Vagina (tissue), 2 donors: ENCODE measurements at regions not wholly inside any gene's neighbourhood (a gene's known extent, or its start where the extent isn't known, plus 50 kb on each side); places are given as distances from the start of the nearest gene placed in this dataset.

Experiments used
- DNase-seq, 2 donors: peaks; one replicate each; pipeline ENCODE4 v3.0.0-alpha.2; 2017; ENCODE audit errors: extremely low spot score in 2 of 2
- H3K27ac ChIP-seq: fragments of 200-600 bp; sonication (generic); one replicate; pipeline ENCODE4 v1.5.1; 2019
- H3K27me3 ChIP-seq: fragments of 200-600 bp; sonication (generic); one replicate; pipeline ENCODE4 v1.5.1; 2019
- H3K36me3 ChIP-seq, 2 donors: fragments of 200-600 bp; sonication (generic); one replicate each; pipeline ENCODE4 v1.5.1; 2017 to 2019
- H3K4me1 ChIP-seq: fragments of 200-600 bp; sonication (generic); one replicate; pipeline ENCODE4 v1.5.1; 2019
- H3K4me3 ChIP-seq, 2 donors: fragments of 200-600 bp; sonication (generic); 1 replicate in 1 of 2; 2 replicates in 1 of 2; pipeline ENCODE4 v1.5.1; 2016 to 2019
- H3K9me3 ChIP-seq: fragments of 200-600 bp; sonication (generic); one replicate; pipeline ENCODE4 v1.5.1; 2019
- CTCF ChIP-seq, 3 experiments: fragments of 450-650 bp in 2 of 3; fragments of 200-600 bp in 1 of 3; sonication (generic) in 1 of 3; IDR thresholded peaks; one replicate each; pipeline ENCODE4 v1.5.1; 2017 to 2019; ENCODE audit warnings: antibody characterized with exemption in 3 of 3, mild to moderate bottlenecking in 2 of 3, moderate library complexity in 2 of 3
- POLR2A ChIP-seq, 2 donors: fragments of 450-650 bp; IDR thresholded peaks; one replicate each; pipeline ENCODE4 v1.6.1; 2017; ENCODE audit warnings: antibody characterized with exemption in 2 of 2, mild to moderate bottlenecking in 2 of 2, moderate library complexity in 2 of 2
- POLR2AphosphoS5 ChIP-seq, 2 donors: sonication (generic); formaldehyde crosslinking; IDR thresholded peaks; one replicate each; pipeline ENCODE4 v1.9.0; 2017; ENCODE audit warnings: antibody characterized with exemption in 2 of 2, mild to moderate bottlenecking in 2 of 2, low read depth in 1 of 2; ENCODE audit not compliant: insufficient read depth in 1 of 2
- intact Hi-C: fragments of 100-400 bp; cut with DNase I; formaldehyde crosslinking; loops from one replicate; pipeline ENCODE4 v1.15.1; 2023

- no peaks in the 10 kb centered on the region for H3K4me1 ChIP-seq
- H3K36me3 ChIP-seq: no peaks in the 10 kb centered on the region
- H3K27ac ChIP-seq: no peak overlapping the region
- intact Hi-C loops: no loop called here
- no peaks in the 10 kb centered on the region for H3K9me3 ChIP-seq
- no peak overlapping the region for H3K4me3 ChIP-seq
- DNase-seq: no peak
- TF ChIP-seq POLR2AphosphoS5 (IDR thresholded peaks at IDR 0.05; ENCODE audit: insufficient read depth in 1 of 2, low read depth in 1 of 2) (no peak), CTCF (IDR thresholded peaks at IDR 0.05) (no peak), POLR2A (IDR thresholded peaks at IDR 0.05) (no peak)
- H3K27me3 ChIP-seq: no peaks in the 10 kb centered on the region
Observed at GRCh38 chr12:84276215-84276614, 636.4 kb downstream of the SLC6A15 start.

- no peak for TF ChIP-seq CTCF (IDR thresholded peaks at IDR 0.05)
- no peak for TF ChIP-seq POLR2AphosphoS5 (IDR thresholded peaks at IDR 0.05; ENCODE audit: insufficient read depth in 1 of 2, low read depth in 1 of 2)
- TF ChIP-seq POLR2A (IDR thresholded peaks at IDR 0.05): no peak
- H3K4me3 ChIP-seq: no peak overlapping the region
- DNase-seq: no peak
- H3K4me1 ChIP-seq: no peaks in the 10 kb centered on the region
- no peak overlapping the region for H3K27ac ChIP-seq
- no peaks in the 10 kb centered on the region for H3K9me3 ChIP-seq
- intact Hi-C loops: no loop called here
- H3K27me3 ChIP-seq: no peaks in the 10 kb centered on the region
- H3K36me3 ChIP-seq: no peaks in the 10 kb centered on the region
Observed at GRCh38 chr12:84272324-84272723, 640.3 kb downstream of the SLC6A15 start.

GRCh38 chr12:84270470-84271140 lies 642.0 kb downstream of the SLC6A15 start:
- H3K4me1 ChIP-seq: no peaks in the 10 kb centered on the region
- TF ChIP-seq CTCF (IDR thresholded peaks at IDR 0.05) (no peak), POLR2A (IDR thresholded peaks at IDR 0.05) (no peak), POLR2AphosphoS5 (IDR thresholded peaks at IDR 0.05; ENCODE audit: insufficient read depth in 1 of 2, low read depth in 1 of 2) (no peak)
- H3K36me3 ChIP-seq: no peaks in the 10 kb centered on the region
- no peaks in the 10 kb centered on the region for H3K27me3 ChIP-seq
- no peak overlapping the region for H3K27ac ChIP-seq
- intact Hi-C loops: no loop called here
- H3K4me3 ChIP-seq: no peak overlapping the region
- no peaks in the 10 kb centered on the region for H3K9me3 ChIP-seq
- no peak for DNase-seq

GRCh38 chr12:84247931-84248330 lies 664.7 kb downstream of the SLC6A15 start:
- no peak overlapping the region for H3K27ac ChIP-seq
- TF ChIP-seq CTCF (IDR thresholded peaks at IDR 0.05): no peak
- no peak for TF ChIP-seq POLR2AphosphoS5 (IDR thresholded peaks at IDR 0.05; ENCODE audit: insufficient read depth in 1 of 2, low read depth in 1 of 2)
- no peak for TF ChIP-seq POLR2A (IDR thresholded peaks at IDR 0.05)
- H3K4me3 ChIP-seq: no peak overlapping the region
- no peaks in the 10 kb centered on the region for H3K27me3 ChIP-seq
- no peak for DNase-seq
- no peaks in the 10 kb centered on the region for H3K9me3 ChIP-seq
- intact Hi-C loops: no loop called here
- no peaks in the 10 kb centered on the region for H3K4me1 ChIP-seq
- H3K36me3 ChIP-seq: no peaks in the 10 kb centered on the region

GRCh38 chr12:84243686-84244085 lies 668.9 kb downstream of the SLC6A15 start:
- no peaks in the 10 kb centered on the region for H3K9me3 ChIP-seq
- H3K27ac ChIP-seq: no peak overlapping the region
- H3K36me3 ChIP-seq: no peaks in the 10 kb centered on the region
- TF ChIP-seq POLR2A (IDR thresholded peaks at IDR 0.05) (no peak), POLR2AphosphoS5 (IDR thresholded peaks at IDR 0.05; ENCODE audit: insufficient read depth in 1 of 2, low read depth in 1 of 2) (no peak), CTCF (IDR thresholded peaks at IDR 0.05) (no peak)
- no peaks in the 10 kb centered on the region for H3K27me3 ChIP-seq
- no peaks in the 10 kb centered on the region for H3K4me1 ChIP-seq
- intact Hi-C loops: no loop called here
- no peak overlapping the region for H3K4me3 ChIP-seq
- DNase-seq: no peak
